NCI-H2081 (cell line): ENCODE measurements at regions not wholly inside any gene's neighbourhood (a gene's known extent, or its start where the extent isn't known, plus 50 kb on each side); places are given as distances from the start of the nearest gene placed in this dataset.
"Not testable (repeated sequence)": the region's sequence is repeated elsewhere in the genome, so short reads cannot be mapped to it uniquely, and the experiment has no call there.

Experiments used
- DNase-seq, 2 experiments: peaks; one replicate each; lab custom pipeline; 2025; lab: John Stamatoyannopoulos, UW

- peak; percentile 51 to 85 for DNase-seq
Observed at GRCh38 chr18:65287652-65288051, 463.2 kb upstream of the CDH7 start.

GRCh38 chr18:65282096-65282495 is 468.7 kb upstream of the CDH7 start:
- no peak for DNase-seq

- DNase-seq, result no peak
Observed at GRCh38 chr18:65279668-65280305, 471.0 kb upstream of the CDH7 start.

- DNase-seq, result no peak
Observed at GRCh38 chr18:65278939-65279667, 471.7 kb upstream of the CDH7 start.

- DNase-seq, result no peak
Observed at GRCh38 chr18:65269375-65269774, 481.4 kb upstream of the CDH7 start.

- DNase-seq, result no peak
Observed at GRCh38 chr18:65265761-65266160, 485.1 kb upstream of the CDH7 start.

- DNase-seq, result no peak
Observed at GRCh38 chr18:65260030-65260429, 490.8 kb upstream of the CDH7 start.

- DNase-seq, result no peak
Observed at GRCh38 chr18:65259403-65259802, 491.4 kb upstream of the CDH7 start.

- DNase-seq, result peak in 1 of 2 experiments; percentile 1
Observed at GRCh38 chr18:65257149-65257548, 493.7 kb upstream of the CDH7 start.

GRCh38 chr18:65255417-65255816 is 495.4 kb upstream of the CDH7 start:
- no peak for DNase-seq

- DNase-seq, result no peak
Observed at GRCh38 chr18:65239787-65240186, 511.0 kb upstream of the CDH7 start.

- peak; percentile 20 to 67 for DNase-seq
Observed at GRCh38 chr18:65235966-65236624, 514.7 kb upstream of the CDH7 start.

- no peak for DNase-seq
Observed at GRCh38 chr18:65230311-65230710, 520.5 kb upstream of the CDH7 start.

GRCh38 chr18:65227970-65228369 is 522.8 kb upstream of the CDH7 start:
- DNase-seq, result no peak

GRCh38 chr18:65221736-65222135 is 529.1 kb upstream of the CDH7 start:
- DNase-seq, result peak; percentile 61 to 91

- peak in 1 of 2 experiments; percentile 52 for DNase-seq
Observed at GRCh38 chr18:65221115-65221514, 529.7 kb upstream of the CDH7 start.

- DNase-seq, result no peak
Observed at GRCh38 chr18:65215865-65216466, 534.8 kb upstream of the CDH7 start.

GRCh38 chr18:65214456-65214855 is 536.4 kb upstream of the CDH7 start:
- no peak for DNase-seq

- DNase-seq, result no peak
Observed at GRCh38 chr18:65206551-65207260, 544.1 kb upstream of the CDH7 start.

GRCh38 chr18:65202091-65202490 is 548.7 kb upstream of the CDH7 start:
- DNase-seq, result no peak

- no peak for DNase-seq
Observed at GRCh38 chr18:65175681-65176080, 575.1 kb upstream of the CDH7 start.

GRCh38 chr18:65162086-65162485 is 588.7 kb upstream of the CDH7 start:
- DNase-seq, result not testable (repeated sequence)
